Parathyroid adenoma (tissue), 2 donors: ENCODE measurements at regions not wholly inside any gene's neighbourhood (a gene's known extent, or its start where the extent isn't known, plus 50 kb on each side); places are given as distances from the start of the nearest gene placed in this dataset.

Experiments used
- H2AFZ ChIP-seq: fragments of 300-600 bp; sonication (generic); one replicate; pipeline ENCODE4 v1.7.0; 2017; ENCODE audit warnings: antibody characterized with exemption, mild to moderate bottlenecking
- H3K27ac ChIP-seq: fragments of 300-600 bp; sonication (generic); one replicate; pipeline ENCODE4 v1.7.0; 2017
- H3K27me3 ChIP-seq: fragments of 300-600 bp; sonication (generic); one replicate; pipeline ENCODE4 v1.7.0; 2017; ENCODE audit warnings: low read length; ENCODE audit not compliant: control insufficient read depth, insufficient read depth
- H3K36me3 ChIP-seq: fragments of 300-600 bp; sonication (generic); one replicate; pipeline ENCODE4 v1.7.0; 2017; ENCODE audit warnings: low read length; ENCODE audit not compliant: control insufficient read depth, insufficient read depth
- H3K4me1 ChIP-seq: fragments of 300-600 bp; sonication (generic); one replicate; pipeline ENCODE4 v1.7.0; 2017; ENCODE audit warnings: control low read depth
- H3K4me2 ChIP-seq: fragments of 300-600 bp; sonication (generic); one replicate; pipeline ENCODE4 v1.7.0; 2017; ENCODE audit warnings: low read length
- H3K4me3 ChIP-seq: fragments of 300-600 bp; sonication (generic); one replicate; pipeline ENCODE4 v1.7.0; 2017; ENCODE audit warnings: low read depth, low read length
- H3K79me2 ChIP-seq: fragments of 300-600 bp; sonication (generic); one replicate; pipeline ENCODE4 v1.7.0; 2017; ENCODE audit warnings: control low read depth
- H3K9ac ChIP-seq: fragments of 300-600 bp; sonication (generic); one replicate; pipeline ENCODE4 v1.7.0; 2017; ENCODE audit warnings: mild to moderate bottlenecking
- H3K9me3 ChIP-seq: fragments of 300-600 bp; sonication (generic); one replicate; pipeline ENCODE4 v1.7.0; 2017; ENCODE audit warnings: low read length; ENCODE audit not compliant: control insufficient read depth
- CTCF ChIP-seq: fragments of 300-600 bp; sonication (generic); IDR thresholded peaks from one replicate; pipeline ENCODE4 v1.7.0; 2017; ENCODE audit warnings: antibody characterized with exemption, mild to moderate bottlenecking
- donor health status: primary hyperparathyroidism.

GRCh38 chr16:77077256-77077922 is 113.6 kb upstream of the MON1B start:
- no peak overlapping the region for H3K9ac ChIP-seq
- no peaks in the 10 kb centered on the region for H3K27me3 ChIP-seq
- no peaks in the 10 kb centered on the region for H3K4me1 ChIP-seq
- no peaks in the 10 kb centered on the region for H3K9me3 ChIP-seq
- H3K4me2 ChIP-seq: no peak overlapping the region
- H3K36me3 ChIP-seq: no peaks in the 10 kb centered on the region
- H3K27ac ChIP-seq: no peak overlapping the region
- no peak overlapping the region for H2AFZ ChIP-seq
- no peak overlapping the region for H3K4me3 ChIP-seq
- no peak for TF ChIP-seq CTCF
- H3K79me2 ChIP-seq: no peaks in the 10 kb centered on the region

GRCh38 chr16:77085981-77086380 is 105.0 kb upstream of the MON1B start:
- Histone ChIP-seq H3K36me3 (no peaks in the 10 kb centered on the region), H3K4me2 (no peak overlapping the region), H2AFZ (no peak overlapping the region), H3K27me3 (no peaks in the 10 kb centered on the region), H3K9me3 (no peaks in the 10 kb centered on the region), H3K9ac (no peak overlapping the region), H3K4me3 (no peak overlapping the region), H3K27ac (no peak overlapping the region), H3K79me2 (no peaks in the 10 kb centered on the region), H3K4me1 (no peaks in the 10 kb centered on the region)
- TF ChIP-seq CTCF: no peak

- H3K4me1 ChIP-seq: no peaks in the 10 kb centered on the region
- H3K4me2 ChIP-seq: no peak overlapping the region
- TF ChIP-seq CTCF: no peak
- no peaks in the 10 kb centered on the region for H3K9me3 ChIP-seq
- H3K9ac ChIP-seq: no peak overlapping the region
- H3K27ac ChIP-seq: no peak overlapping the region
- H3K79me2 ChIP-seq: no peaks in the 10 kb centered on the region
- no peaks in the 10 kb centered on the region for H3K27me3 ChIP-seq
- H2AFZ ChIP-seq: no peak overlapping the region
- H3K4me3 ChIP-seq: no peak overlapping the region
- no peaks in the 10 kb centered on the region for H3K36me3 ChIP-seq
Observed at GRCh38 chr16:77090062-77090461, 100.9 kb upstream of the MON1B start.

GRCh38 chr16:77093309-77093708 is 97.7 kb upstream of the MON1B start:
- no peak for TF ChIP-seq CTCF
- no peak overlapping the region for H3K4me3 ChIP-seq

GRCh38 chr16:77093999-77094398 is 97.0 kb upstream of the MON1B start:
- no peak for TF ChIP-seq CTCF
- H3K9ac ChIP-seq: no peak overlapping the region
- H3K4me3 ChIP-seq: no peak overlapping the region
- no peaks in the 10 kb centered on the region for H3K27me3 ChIP-seq
- H3K4me1 ChIP-seq: no peaks in the 10 kb centered on the region
- no peak overlapping the region for H3K27ac ChIP-seq
- no peaks in the 10 kb centered on the region for H3K9me3 ChIP-seq
- no peak overlapping the region for H3K4me2 ChIP-seq
- H3K36me3 ChIP-seq: no peaks in the 10 kb centered on the region
- H2AFZ ChIP-seq: no peak overlapping the region
- H3K79me2 ChIP-seq: no peaks in the 10 kb centered on the region

More at GRCh38 chr16:77093309-77093708, 97.7 kb upstream of the MON1B start:
- no peak overlapping the region for H3K4me2 ChIP-seq
- no peaks in the 10 kb centered on the region for H3K4me1 ChIP-seq
- no peaks in the 10 kb centered on the region for H3K79me2 ChIP-seq
- no peaks in the 10 kb centered on the region for H3K9me3 ChIP-seq
- H3K27ac ChIP-seq: no peak overlapping the region
- no peaks in the 10 kb centered on the region for H3K36me3 ChIP-seq
- no peaks in the 10 kb centered on the region for H3K27me3 ChIP-seq
- H2AFZ ChIP-seq: no peak overlapping the region
- no peak overlapping the region for H3K9ac ChIP-seq
